ENCODE measurements at regions not wholly inside any gene's neighbourhood (a gene's known extent, or its start where the extent isn't known, plus 50 kb on each side); places are given as distances from the start of the nearest gene placed in this dataset.

DNA sequence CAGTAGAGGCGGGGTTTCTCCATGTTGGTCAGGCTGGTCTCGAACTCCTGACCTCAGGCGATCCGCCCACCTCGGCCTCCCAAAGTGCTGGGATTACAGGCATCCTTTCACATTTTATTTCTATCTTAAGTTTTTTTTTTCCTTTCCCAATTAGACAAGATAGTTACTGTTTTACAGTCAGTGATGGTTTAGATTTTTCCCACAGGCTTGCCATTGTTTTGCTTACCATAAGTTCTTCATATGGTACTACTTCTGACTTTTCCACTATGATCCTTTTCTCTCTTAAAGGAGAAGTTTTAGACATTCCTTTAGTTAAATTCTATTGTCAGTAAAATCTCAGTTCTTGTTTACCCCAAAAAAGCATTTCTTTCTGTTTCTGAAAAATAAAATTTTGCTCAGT is 462.6 kb downstream of the CENPC start:
- H3K9me3 ChIP-seq = no peaks in the 10 kb centered on the region
- H3K4me3 ChIP-seq = no peak overlapping the region
- intact Hi-C loops (cut with DNase I; ENCODE audit: low total_unique reads) = no loop called here
- H3K36me3 ChIP-seq = no peaks in the 10 kb centered on the region
- H3K27ac ChIP-seq = no peak overlapping the region
- H3K27me3 ChIP-seq = no peaks in the 10 kb centered on the region
- DNase-seq = no peak
- TF ChIP-seq EP300 (IDR thresholded peaks at IDR 0.05) = no peak
- TF ChIP-seq, protein P1, sequence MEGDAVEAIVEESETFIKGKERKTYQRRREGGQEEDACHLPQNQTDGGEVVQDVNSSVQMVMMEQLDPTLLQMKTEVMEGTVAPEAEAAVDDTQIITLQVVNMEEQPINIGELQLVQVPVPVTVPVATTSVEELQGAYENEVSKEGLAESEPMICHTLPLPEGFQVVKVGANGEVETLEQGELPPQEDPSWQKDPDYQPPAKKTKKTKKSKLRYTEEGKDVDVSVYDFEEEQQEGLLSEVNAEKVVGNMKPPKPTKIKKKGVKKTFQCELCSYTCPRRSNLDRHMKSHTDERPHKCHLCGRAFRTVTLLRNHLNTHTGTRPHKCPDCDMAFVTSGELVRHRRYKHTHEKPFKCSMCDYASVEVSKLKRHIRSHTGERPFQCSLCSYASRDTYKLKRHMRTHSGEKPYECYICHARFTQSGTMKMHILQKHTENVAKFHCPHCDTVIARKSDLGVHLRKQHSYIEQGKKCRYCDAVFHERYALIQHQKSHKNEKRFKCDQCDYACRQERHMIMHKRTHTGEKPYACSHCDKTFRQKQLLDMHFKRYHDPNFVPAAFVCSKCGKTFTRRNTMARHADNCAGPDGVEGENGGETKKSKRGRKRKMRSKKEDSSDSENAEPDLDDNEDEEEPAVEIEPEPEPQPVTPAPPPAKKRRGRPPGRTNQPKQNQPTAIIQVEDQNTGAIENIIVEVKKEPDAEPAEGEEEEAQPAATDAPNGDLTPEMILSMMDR (IDR thresholded peaks at IDR 0.05) = no peak
- TF ChIP-seq POLR2AphosphoS5 (IDR thresholded peaks at IDR 0.05) = no peak
- no peak for TF ChIP-seq POLR2A (IDR thresholded peaks at IDR 0.05)
- H3K4me1 ChIP-seq = no peaks in the 10 kb centered on the region
- 92 to 97% (median 92%) methylated on average over 5 of the region's 5 CpGs for WGBS, 5 donors

DNA sequence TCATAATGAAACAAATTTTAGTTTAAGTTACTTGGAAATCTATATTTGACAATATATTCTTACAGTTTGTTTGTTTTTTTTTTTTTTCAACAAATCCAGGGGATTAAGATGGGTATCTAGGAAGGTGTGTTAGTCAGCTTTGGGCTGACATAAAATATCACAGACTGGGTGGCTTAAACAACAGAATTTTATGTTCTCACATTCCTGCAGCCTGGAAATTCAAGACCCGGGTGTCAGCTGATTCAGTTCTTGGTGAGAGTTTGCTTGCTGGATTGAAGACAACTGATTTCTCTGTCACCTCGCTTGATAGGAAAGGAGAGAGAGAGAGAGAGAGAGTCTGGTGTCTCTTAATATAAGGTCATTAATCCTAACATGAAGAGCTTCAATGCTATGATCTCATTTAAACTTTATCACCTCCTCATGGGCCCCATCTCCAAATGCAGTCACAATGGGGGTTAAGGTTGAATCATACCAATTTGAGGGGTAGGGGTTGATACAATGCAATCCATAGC is 465.2 kb downstream of the CENPC start:
- Histone ChIP-seq H3K9me3 (no peaks in the 10 kb centered on the region), H3K27ac (no peak overlapping the region), H3K4me3 (no peak overlapping the region), H3K27me3 (no peaks in the 10 kb centered on the region), H3K4me1 (no peaks in the 10 kb centered on the region), H3K36me3 (no peaks in the 10 kb centered on the region)
- 68 to 88% (median 76%) methylated on average over 2 of the region's 2 CpGs for WGBS, 5 donors
- intact Hi-C loops (cut with DNase I; ENCODE audit: low total_unique reads) = no loop called here
- TF ChIP-seq, protein P1 (IDR thresholded peaks at IDR 0.05) = no peak
- no peak for DNase-seq

DNA sequence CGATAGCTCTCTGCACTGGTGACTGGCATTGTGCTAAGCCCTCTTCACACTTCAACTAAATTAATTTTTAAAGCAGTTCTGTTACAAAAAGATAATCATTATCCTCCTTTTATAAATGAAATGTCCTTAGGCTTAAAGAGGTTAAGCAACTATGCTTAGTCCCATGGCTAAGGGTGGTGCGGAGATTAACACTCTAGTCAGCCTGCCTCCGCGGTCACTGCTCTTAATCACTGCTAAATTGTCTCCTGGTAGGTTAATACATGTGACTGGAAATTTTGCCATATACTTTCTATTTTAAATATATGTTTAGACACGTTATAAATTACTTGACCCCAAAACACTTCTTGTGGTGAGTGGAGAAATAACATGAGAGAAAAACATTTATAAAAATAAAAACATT is 473.7 kb downstream of the CENPC start:
- Histone ChIP-seq H3K36me3 (no peaks in the 10 kb centered on the region), H3K4me1 (no peaks in the 10 kb centered on the region), H3K27ac (no peak overlapping the region), H3K27me3 (no peaks in the 10 kb centered on the region), H3K9me3 (peaks cover 0 to 16% (median 7%) of the 10 kb centered on the region in 4 donors), H3K4me3 (no peak overlapping the region)
- WGBS, 5 donors = 85 to 88% (median 87%) methylated on average over 5 of the region's 5 CpGs
- intact Hi-C loops (cut with DNase I; ENCODE audit: low total_unique reads) = no loop called here
- TF ChIP-seq POLR2A (IDR thresholded peaks at IDR 0.05) (no peak), EP300 (IDR thresholded peaks at IDR 0.05) (no peak), POLR2AphosphoS5 (IDR thresholded peaks at IDR 0.05) (no peak)
- TF ChIP-seq, protein P1 (IDR thresholded peaks at IDR 0.05) = no peak
- no peak for DNase-seq

DNA sequence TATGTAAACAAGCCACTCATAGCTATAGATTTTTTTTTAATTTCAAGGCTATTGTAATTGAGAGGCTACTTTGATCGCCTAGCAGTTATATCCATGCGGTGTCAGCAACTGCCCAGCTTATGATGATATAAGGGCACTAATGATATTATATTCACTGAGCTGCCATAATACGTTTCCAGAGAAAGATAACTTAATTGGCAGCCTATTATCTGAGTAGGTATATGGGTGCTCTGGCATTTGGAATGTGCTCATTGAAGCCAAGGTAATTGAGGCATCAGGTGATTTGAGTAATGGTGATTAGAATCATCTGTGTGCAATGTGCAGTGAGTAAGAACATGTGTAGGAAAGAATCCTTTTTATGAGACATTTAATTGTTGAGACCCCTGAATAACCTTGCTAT is 490.0 kb downstream of the CENPC start:
- Histone ChIP-seq H3K36me3 (no peaks in the 10 kb centered on the region), H3K4me1 (no peaks in the 10 kb centered on the region), H3K9me3 (no peaks in the 10 kb centered on the region), H3K4me3 (no peak overlapping the region), H3K27ac (no peak overlapping the region), H3K27me3 (no peaks in the 10 kb centered on the region)
- intact Hi-C loops (cut with DNase I; ENCODE audit: low total_unique reads) = no loop called here
- 77 to 84% (median 78%) methylated on average over 3 of the region's 3 CpGs for WGBS, 5 donors
- peak in 1 of 2 donors; percentile 15 for DNase-seq
- TF ChIP-seq, protein P1 (IDR thresholded peaks at IDR 0.05) = no peak

DNA sequence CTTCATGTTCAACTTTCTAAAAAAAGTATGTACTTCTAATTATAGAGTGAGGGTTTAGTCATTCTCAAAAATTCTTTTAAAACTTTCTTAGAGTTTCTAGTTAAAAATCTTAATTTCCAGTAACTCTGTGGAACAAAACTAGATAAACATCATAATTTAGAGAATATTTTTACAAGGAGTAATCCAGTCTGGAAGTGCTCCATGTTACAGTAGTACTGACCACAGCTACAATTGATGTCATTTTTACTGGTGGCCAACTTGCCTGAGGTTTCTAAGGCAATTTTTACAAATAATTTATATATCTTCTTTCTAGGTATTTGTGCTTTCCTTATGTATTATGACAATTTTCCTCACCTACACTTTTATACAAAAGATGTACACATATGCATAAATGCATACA is 490.4 kb downstream of the CENPC start:
- no peaks in the 10 kb centered on the region for H3K9me3 ChIP-seq
- intact Hi-C loops (cut with DNase I; ENCODE audit: low total_unique reads) = no loop called here
- no peak for DNase-seq
- TF ChIP-seq EP300 (IDR thresholded peaks at IDR 0.05) (no peak), POLR2AphosphoS5 (IDR thresholded peaks at IDR 0.05) (no peak), POLR2A (IDR thresholded peaks at IDR 0.05) (no peak)
- TF ChIP-seq, protein P1 (IDR thresholded peaks at IDR 0.05) = no peak
- no peaks in the 10 kb centered on the region for H3K4me1 ChIP-seq
- no peaks in the 10 kb centered on the region for H3K36me3 ChIP-seq
- no peak overlapping the region for H3K4me3 ChIP-seq
- no peak overlapping the region for H3K27ac ChIP-seq
- H3K27me3 ChIP-seq = no peaks in the 10 kb centered on the region
